Esophagus muscularis mucosa (tissue), 4 donors: ENCODE measurements at regions not wholly inside any gene's neighbourhood (a gene's known extent, or its start where the extent isn't known, plus 50 kb on each side); places are given as distances from the start of the nearest gene placed in this dataset.
"Not testable (repeated sequence)": the region's sequence is repeated elsewhere in the genome, so short reads cannot be mapped to it uniquely, and the experiment has no call there.

Experiments
- DNase-seq: peaks from one replicate; pipeline ENCODE4 v3.0.0-alpha.2; 2017; ENCODE audit errors: extremely low spot score
- H3K27ac ChIP-seq, 4 donors: fragments of 200-600 bp; sonication (generic); replicated peaks in 1 of 4; 1 replicate in 3 of 4; 2 replicates in 1 of 4; pipeline ENCODE4 v1.5.1; 2016 to 2019; ENCODE audit warnings: mild to moderate bottlenecking in 1 of 4
- H3K27me3 ChIP-seq, 4 donors: fragments of 200-600 bp; sonication (generic); one replicate each; pipeline versions ENCODE4 v1.5.1 to v1.6.0; 2016 to 2019
- H3K36me3 ChIP-seq, 4 donors: fragments of 200-600 bp; sonication (generic); one replicate each; pipeline ENCODE4 v1.5.1; 2016 to 2019
- H3K4me1 ChIP-seq, 4 donors: fragments of 200-600 bp; sonication (generic); one replicate each; pipeline ENCODE4 v1.5.1; 2016 to 2019
- H3K4me3 ChIP-seq, 4 donors: fragments of 200-600 bp; sonication (generic); 1 replicate in 2 of 4; 2 replicates in 2 of 4; pipeline ENCODE4 v1.5.1; 2016 to 2019; ENCODE audit warnings: mild to moderate bottlenecking in 4 of 4, moderate library complexity in 1 of 4
- H3K9me3 ChIP-seq, 4 donors: fragments of 200-600 bp; sonication (generic); 1 replicate in 3 of 4; 2 replicates in 1 of 4; pipeline ENCODE4 v1.5.1; 2016 to 2019
- CTCF ChIP-seq, 3 experiments: fragments of 200-600 bp in 2 of 3; fragments of 450-650 bp in 1 of 3; sonication (generic) in 2 of 3; IDR thresholded peaks; one replicate each; pipeline ENCODE4 v1.5.1; 2017 to 2019; ENCODE audit warnings: antibody characterized with exemption in 3 of 3, mild to moderate bottlenecking in 2 of 3, moderate library complexity in 1 of 3
- EP300 ChIP-seq: sonication (generic); formaldehyde crosslinking; IDR thresholded peaks from one replicate; pipeline ENCODE4 v1.6.1; 2017; ENCODE audit warnings: antibody characterized with exemption
- POLR2A ChIP-seq: fragments of 450-650 bp; IDR thresholded peaks from one replicate; pipeline ENCODE4 v1.6.1; 2017; ENCODE audit warnings: antibody characterized with exemption, moderate library complexity, mild to moderate bottlenecking, low read depth
- POLR2AphosphoS5 ChIP-seq, 2 donors: sonication (generic); formaldehyde crosslinking; IDR thresholded peaks; one replicate each; pipeline ENCODE4 v1.6.1; 2017; ENCODE audit warnings: antibody characterized with exemption in 2 of 2
- WGBS: methylation state at CpG from one replicate; pipeline ENCODE4 v1.1.5; 2018; 5-methylcytosine and 5-hydroxymethylcytosine counted together
- intact Hi-C: fragments of 100-400 bp; cut with DNase I; formaldehyde crosslinking; loops from one replicate; pipeline ENCODE4 v1.15.1; 2023

GRCh38 chr6:86487660-86488221 is 449.6 kb upstream of the HTR1E start:
- H3K27me3 ChIP-seq: no peaks in the 10 kb centered on the region
- H3K9me3 ChIP-seq: peaks cover 0 to 6% (median 0%) of the 10 kb centered on the region in 4 donors
- H3K36me3 ChIP-seq: no peaks in the 10 kb centered on the region
- no peak overlapping the region for H3K27ac ChIP-seq
- DNase-seq: no peak
- no peak overlapping the region for H3K4me3 ChIP-seq
- TF ChIP-seq CTCF (IDR thresholded peaks at IDR 0.05): no peak
- TF ChIP-seq POLR2AphosphoS5 (IDR thresholded peaks at IDR 0.05): no peak
- no peak for TF ChIP-seq POLR2A
- TF ChIP-seq EP300: no peak
- no peaks in the 10 kb centered on the region for H3K4me1 ChIP-seq
- intact Hi-C loops: no loop called here
- WGBS: 90% methylated on average over 2 of the region's 2 CpGs

GRCh38 chr6:86478316-86478715 is 459.0 kb upstream of the HTR1E start:
- DNase-seq, intact Hi-C loops, H3K9me3 ChIP-seq, H3K4me3 ChIP-seq, H3K36me3 ChIP-seq, H3K4me1 ChIP-seq, H3K27ac ChIP-seq, H3K27me3 ChIP-seq: not testable (repeated sequence)
- 82% methylated on average over 10 of the region's 10 CpGs for WGBS

DNA sequence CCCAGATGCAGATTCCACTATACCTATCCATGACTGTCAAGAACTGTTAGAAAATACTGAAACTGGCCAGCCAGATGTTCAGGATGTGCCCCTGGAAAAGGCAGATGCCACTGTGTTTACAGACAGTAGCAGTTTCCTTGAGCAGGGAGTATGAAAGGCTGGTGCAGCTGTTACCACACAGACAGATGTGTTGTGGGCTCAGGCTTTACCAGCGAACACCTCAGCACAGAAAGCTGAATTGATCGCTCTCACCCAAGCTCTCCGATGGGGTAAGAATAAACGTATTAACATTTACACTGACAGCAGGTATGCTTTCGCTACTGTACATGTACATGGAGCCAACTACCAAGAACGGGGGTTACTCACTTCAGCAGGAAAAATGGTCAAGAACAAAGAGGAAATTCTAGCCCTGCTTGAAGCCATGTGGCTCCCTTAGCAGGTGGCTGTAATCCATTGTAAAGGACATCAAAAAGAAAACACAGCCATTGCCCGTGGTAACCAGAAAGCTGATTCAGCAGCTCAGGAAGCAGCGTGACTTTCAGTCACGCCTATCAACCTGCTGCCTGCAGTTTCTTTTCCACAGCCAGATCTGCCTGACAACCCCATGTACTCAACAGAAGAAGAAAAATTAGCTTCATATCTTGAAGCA is 459.7 kb upstream of the HTR1E start:
- Histone ChIP-seq H3K9me3 (no peaks in the 10 kb centered on the region), H3K27ac (no peak overlapping the region), H3K4me1 (no peaks in the 10 kb centered on the region), H3K4me3 (no peak overlapping the region), H3K36me3 (no peaks in the 10 kb centered on the region), H3K27me3 (no peaks in the 10 kb centered on the region)
- 54% methylated on average over 9 of the region's 9 CpGs for WGBS
- TF ChIP-seq POLR2AphosphoS5 (IDR thresholded peaks at IDR 0.05) (no peak), POLR2A (no peak), EP300 (no peak), CTCF (IDR thresholded peaks at IDR 0.05) (no peak)
- intact Hi-C loops: no loop called here
- DNase-seq: no peak

- Histone ChIP-seq H3K4me1 (no peaks in the 10 kb centered on the region), H3K27ac (no peak overlapping the region), H3K9me3 (no peaks in the 10 kb centered on the region), H3K4me3 (no peak overlapping the region), H3K27me3 (no peaks in the 10 kb centered on the region), H3K36me3 (no peaks in the 10 kb centered on the region)
- 86% methylated on average over 4 of the region's 4 CpGs for WGBS
- intact Hi-C loops: no loop called here
- DNase-seq: no peak
- TF ChIP-seq CTCF (IDR thresholded peaks at IDR 0.05) (no peak), EP300 (no peak), POLR2AphosphoS5 (IDR thresholded peaks at IDR 0.05) (no peak), POLR2A (no peak)
These were observed 461.0 kb upstream of the HTR1E start for GRCh38 chr6:86476311-86476710.

DNA sequence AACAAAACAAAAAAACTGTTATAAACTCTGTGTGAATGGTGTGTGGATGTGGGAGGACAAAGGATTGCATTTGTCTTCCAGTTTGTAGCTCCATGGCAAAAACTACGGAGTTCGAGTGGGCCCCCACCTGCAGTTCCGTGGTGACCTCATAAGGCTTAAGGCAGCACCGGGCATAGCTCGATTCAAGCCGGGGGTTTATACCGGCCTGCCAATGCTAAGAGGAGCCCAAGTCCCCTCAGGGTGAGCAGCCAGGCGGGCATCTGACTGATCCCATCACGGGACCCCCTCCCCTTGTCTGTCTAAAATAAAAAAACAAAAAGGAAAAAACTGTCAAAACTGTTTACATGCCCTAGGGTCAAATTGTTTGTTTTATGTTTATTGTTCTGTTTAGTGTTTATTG is 463.2 kb upstream of the HTR1E start:
- no peaks in the 10 kb centered on the region for H3K4me1 ChIP-seq
- H3K36me3 ChIP-seq: no peaks in the 10 kb centered on the region
- 93% methylated on average over 9 of the region's 9 CpGs for WGBS
- H3K27me3 ChIP-seq: no peaks in the 10 kb centered on the region
- no peak overlapping the region for H3K4me3 ChIP-seq
- no peaks in the 10 kb centered on the region for H3K9me3 ChIP-seq
- no peak for DNase-seq
- TF ChIP-seq CTCF (IDR thresholded peaks at IDR 0.05): no peak
- TF ChIP-seq POLR2A: no peak
- TF ChIP-seq POLR2AphosphoS5 (IDR thresholded peaks at IDR 0.05): no peak
- no peak for TF ChIP-seq EP300
- no peak overlapping the region for H3K27ac ChIP-seq
- intact Hi-C loops: no loop called here
